Vagina (tissue), 2 donors: ENCODE measurements at regions not wholly inside any gene's neighbourhood (a gene's known extent, or its start where the extent isn't known, plus 50 kb on each side); places are given as distances from the start of the nearest gene placed in this dataset.

Experiments used
- POLR2A ChIP-seq, 2 donors: fragments of 450-650 bp; IDR thresholded peaks; one replicate each; pipeline ENCODE4 v1.6.1; 2017; ENCODE audit warnings: antibody characterized with exemption in 2 of 2, mild to moderate bottlenecking in 2 of 2, moderate library complexity in 2 of 2
- POLR2AphosphoS5 ChIP-seq, 2 donors: sonication (generic); formaldehyde crosslinking; IDR thresholded peaks; one replicate each; pipeline ENCODE4 v1.9.0; 2017; ENCODE audit warnings: antibody characterized with exemption in 2 of 2, mild to moderate bottlenecking in 2 of 2, low read depth in 1 of 2; ENCODE audit not compliant: insufficient read depth in 1 of 2
- TF ChIP-seq, protein P1 (sequence below), 3 experiments: fragments of 450-650 bp in 2 of 3; fragments of 200-600 bp in 1 of 3; sonication (generic) in 1 of 3; IDR thresholded peaks; one replicate each; pipeline ENCODE4 v1.5.1; 2017 to 2019; ENCODE audit warnings: antibody characterized with exemption in 3 of 3, mild to moderate bottlenecking in 2 of 3, moderate library complexity in 2 of 3

DNA sequence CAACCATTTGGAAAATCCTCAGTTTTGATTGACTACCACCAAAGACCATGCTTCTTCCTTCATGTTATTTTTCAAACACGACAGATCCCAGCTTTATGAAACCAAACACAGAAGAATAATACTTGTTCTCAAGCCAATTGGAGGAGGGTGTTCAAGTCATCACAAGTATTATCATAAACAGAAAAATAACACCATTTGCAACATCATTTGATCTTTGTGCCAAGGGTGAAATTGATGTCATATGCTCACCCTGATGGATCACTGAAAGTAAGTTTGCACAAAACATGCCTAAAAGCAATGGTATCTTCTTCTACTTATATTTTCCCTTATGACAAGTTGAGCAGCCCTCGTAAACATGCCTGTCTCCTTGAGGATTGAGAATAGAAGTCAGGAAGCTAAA is 448.0 kb upstream of the ZEB2 start:
- no peak for TF ChIP-seq POLR2A (IDR thresholded peaks at IDR 0.05)
- TF ChIP-seq, protein P1, sequence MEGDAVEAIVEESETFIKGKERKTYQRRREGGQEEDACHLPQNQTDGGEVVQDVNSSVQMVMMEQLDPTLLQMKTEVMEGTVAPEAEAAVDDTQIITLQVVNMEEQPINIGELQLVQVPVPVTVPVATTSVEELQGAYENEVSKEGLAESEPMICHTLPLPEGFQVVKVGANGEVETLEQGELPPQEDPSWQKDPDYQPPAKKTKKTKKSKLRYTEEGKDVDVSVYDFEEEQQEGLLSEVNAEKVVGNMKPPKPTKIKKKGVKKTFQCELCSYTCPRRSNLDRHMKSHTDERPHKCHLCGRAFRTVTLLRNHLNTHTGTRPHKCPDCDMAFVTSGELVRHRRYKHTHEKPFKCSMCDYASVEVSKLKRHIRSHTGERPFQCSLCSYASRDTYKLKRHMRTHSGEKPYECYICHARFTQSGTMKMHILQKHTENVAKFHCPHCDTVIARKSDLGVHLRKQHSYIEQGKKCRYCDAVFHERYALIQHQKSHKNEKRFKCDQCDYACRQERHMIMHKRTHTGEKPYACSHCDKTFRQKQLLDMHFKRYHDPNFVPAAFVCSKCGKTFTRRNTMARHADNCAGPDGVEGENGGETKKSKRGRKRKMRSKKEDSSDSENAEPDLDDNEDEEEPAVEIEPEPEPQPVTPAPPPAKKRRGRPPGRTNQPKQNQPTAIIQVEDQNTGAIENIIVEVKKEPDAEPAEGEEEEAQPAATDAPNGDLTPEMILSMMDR (IDR thresholded peaks at IDR 0.05): no peak
- TF ChIP-seq POLR2AphosphoS5 (IDR thresholded peaks at IDR 0.05; ENCODE audit: insufficient read depth in 1 of 2, low read depth in 1 of 2): no peak
